Osteoblast (primary cell): ENCODE measurements at regions not wholly inside any gene's neighbourhood (a gene's known extent, or its start where the extent isn't known, plus 50 kb on each side); places are given as distances from the start of the nearest gene placed in this dataset.

ENCODE experiments used
- DNase-seq: peaks from one replicate; pipeline ENCODE4 v3.0.0; 2011; ENCODE audit warnings: low spot score, mixed read lengths; ENCODE audit not compliant: insufficient read length; ENCODE audit errors: missing footprints
- H2AFZ ChIP-seq: 2 replicates; pipeline ENCODE4 v1.6.0; 2011; ENCODE audit warnings: mild to moderate bottlenecking, low read length
- H3K27ac ChIP-seq: 2 replicates; pipeline ENCODE4 v1.5.1; 2011; ENCODE audit warnings: mild to moderate bottlenecking, low read depth, low read length, moderate library complexity
- H3K27me3 ChIP-seq: 2 replicates; pipeline ENCODE4 v1.6.0; 2012; ENCODE audit warnings: mild to moderate bottlenecking, control low read depth, inconsistent platforms, low read length, moderate library complexity; ENCODE audit not compliant: insufficient read depth
- H3K36me3 ChIP-seq: 2 replicates; pipeline ENCODE4 v1.5.1; 2011; ENCODE audit warnings: mild to moderate bottlenecking, low read length, control low read depth, moderate library complexity; ENCODE audit not compliant: insufficient read depth
- H3K4me1 ChIP-seq: 2 replicates; pipeline ENCODE4 v1.5.1; 2011; ENCODE audit warnings: mild to moderate bottlenecking, low read length, control low read depth, moderate library complexity; ENCODE audit not compliant: insufficient read depth
- H3K4me2 ChIP-seq: 2 replicates; pipeline ENCODE4 v1.6.0; 2011; ENCODE audit warnings: mild to moderate bottlenecking, low read length; ENCODE audit not compliant: insufficient read depth
- H3K4me3 ChIP-seq: fragments of 200-600 bp; sonication (generic); 3 replicates; pipeline ENCODE4 v1.5.1; 2012; ENCODE audit warnings: mild to moderate bottlenecking, low read length, inconsistent platforms; ENCODE audit not compliant: insufficient read depth
- H3K79me2 ChIP-seq: 2 replicates; pipeline ENCODE4 v1.6.0; 2012; ENCODE audit warnings: mild to moderate bottlenecking, low read length, control low read depth, inconsistent platforms; ENCODE audit not compliant: insufficient read depth
- H3K9me3 ChIP-seq: 2 replicates; pipeline ENCODE4 v1.5.1; 2011; ENCODE audit warnings: low read depth, low read length, control low read depth
- H4K20me1 ChIP-seq: 2 replicates; pipeline ENCODE4 v1.6.0; 2012; ENCODE audit warnings: mild to moderate bottlenecking, low read length, control low read depth; ENCODE audit not compliant: insufficient read depth
- TF ChIP-seq, protein P1 (sequence below): IDR thresholded peaks from 2 replicates; pipeline ENCODE4 v1.5.1; 2011; ENCODE audit warnings: mild to moderate bottlenecking, low read depth, low read length, moderate library complexity; ENCODE audit errors: extremely low read depth

DNA sequence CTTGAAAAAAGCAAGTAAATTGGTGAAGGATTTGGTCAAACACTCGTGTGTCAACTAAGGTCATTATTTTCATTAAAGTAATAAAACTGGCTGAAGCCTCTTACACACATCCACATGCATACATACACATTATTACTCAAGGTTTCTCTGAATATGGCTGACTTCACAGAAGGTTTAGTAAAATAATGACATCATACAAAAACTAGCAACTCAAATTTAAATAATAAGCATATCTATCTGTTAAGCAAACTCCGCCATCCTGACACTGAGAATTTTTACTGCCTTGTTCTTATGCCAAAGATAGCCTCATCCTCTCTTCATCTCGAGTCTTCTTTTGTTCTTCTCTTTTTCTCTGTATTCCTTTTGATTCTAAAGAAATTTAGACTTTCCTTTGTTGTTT lies 739.1 kb downstream of the GBE1 start:
- no peaks in the 10 kb centered on the region for H3K36me3 ChIP-seq
- no peaks in the 10 kb centered on the region for H4K20me1 ChIP-seq
- no peak overlapping the region for H3K4me3 ChIP-seq
- H3K4me2 ChIP-seq = no peak overlapping the region
- DNase-seq = no peak
- TF ChIP-seq, protein P1, sequence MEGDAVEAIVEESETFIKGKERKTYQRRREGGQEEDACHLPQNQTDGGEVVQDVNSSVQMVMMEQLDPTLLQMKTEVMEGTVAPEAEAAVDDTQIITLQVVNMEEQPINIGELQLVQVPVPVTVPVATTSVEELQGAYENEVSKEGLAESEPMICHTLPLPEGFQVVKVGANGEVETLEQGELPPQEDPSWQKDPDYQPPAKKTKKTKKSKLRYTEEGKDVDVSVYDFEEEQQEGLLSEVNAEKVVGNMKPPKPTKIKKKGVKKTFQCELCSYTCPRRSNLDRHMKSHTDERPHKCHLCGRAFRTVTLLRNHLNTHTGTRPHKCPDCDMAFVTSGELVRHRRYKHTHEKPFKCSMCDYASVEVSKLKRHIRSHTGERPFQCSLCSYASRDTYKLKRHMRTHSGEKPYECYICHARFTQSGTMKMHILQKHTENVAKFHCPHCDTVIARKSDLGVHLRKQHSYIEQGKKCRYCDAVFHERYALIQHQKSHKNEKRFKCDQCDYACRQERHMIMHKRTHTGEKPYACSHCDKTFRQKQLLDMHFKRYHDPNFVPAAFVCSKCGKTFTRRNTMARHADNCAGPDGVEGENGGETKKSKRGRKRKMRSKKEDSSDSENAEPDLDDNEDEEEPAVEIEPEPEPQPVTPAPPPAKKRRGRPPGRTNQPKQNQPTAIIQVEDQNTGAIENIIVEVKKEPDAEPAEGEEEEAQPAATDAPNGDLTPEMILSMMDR = no peak
- H3K4me1 ChIP-seq = no peaks in the 10 kb centered on the region
- no peak overlapping the region for H3K27ac ChIP-seq
- no peaks in the 10 kb centered on the region for H3K27me3 ChIP-seq
- no peaks in the 10 kb centered on the region for H3K79me2 ChIP-seq
- H2AFZ ChIP-seq = no peak overlapping the region
- peaks cover 2% of the 10 kb centered on the region for H3K9me3 ChIP-seq

DNA sequence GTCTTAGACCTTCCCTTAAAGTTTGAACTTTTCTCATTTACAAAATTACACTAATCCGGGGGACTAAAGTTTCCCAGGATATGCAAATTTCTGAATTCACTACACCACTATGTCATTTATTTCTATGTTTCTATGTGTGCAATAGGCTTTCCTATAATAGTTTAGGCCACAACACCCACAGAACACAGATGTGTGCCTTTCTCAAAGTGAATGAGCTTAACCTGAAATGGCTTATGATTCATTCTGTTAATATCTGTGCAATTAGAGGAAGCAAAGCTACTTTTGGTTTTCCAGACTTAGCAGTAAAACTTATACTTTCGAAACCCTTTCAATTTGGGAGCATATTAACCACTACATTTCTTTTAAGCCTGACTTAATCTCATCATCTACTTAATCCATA lies 748.1 kb downstream of the GBE1 start:
- no peak overlapping the region for H2AFZ ChIP-seq
- no peak overlapping the region for H3K27ac ChIP-seq
- H3K36me3 ChIP-seq = no peaks in the 10 kb centered on the region
- no peak for DNase-seq
- H4K20me1 ChIP-seq = no peaks in the 10 kb centered on the region
- TF ChIP-seq, protein P1 = no peak
- no peaks in the 10 kb centered on the region for H3K4me1 ChIP-seq
- H3K9me3 ChIP-seq = peaks cover 3% of the 10 kb centered on the region
- no peak overlapping the region for H3K4me3 ChIP-seq
- no peaks in the 10 kb centered on the region for H3K79me2 ChIP-seq
- H3K4me2 ChIP-seq = no peak overlapping the region
- no peaks in the 10 kb centered on the region for H3K27me3 ChIP-seq

DNA sequence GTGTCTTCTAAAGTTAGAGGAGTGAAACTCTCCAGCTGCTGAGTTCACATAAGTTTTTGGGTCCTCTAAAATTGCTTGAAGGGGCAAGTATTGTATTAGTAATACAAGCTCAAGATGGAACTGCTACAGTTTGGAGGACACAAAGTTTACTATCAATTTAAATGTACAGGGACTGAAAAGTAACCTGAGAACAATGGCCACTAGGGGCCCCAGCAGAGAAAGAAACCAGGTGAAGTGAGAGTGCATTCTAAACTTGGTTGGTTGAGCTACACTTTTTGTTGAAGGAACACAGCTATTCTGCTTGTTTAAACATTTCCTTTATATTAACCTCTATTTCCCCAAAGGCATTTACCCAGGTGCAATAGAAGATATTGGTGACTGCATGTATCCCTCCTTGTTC lies 755.5 kb downstream of the GBE1 start:
- H3K36me3 ChIP-seq = no peaks in the 10 kb centered on the region

DNA sequence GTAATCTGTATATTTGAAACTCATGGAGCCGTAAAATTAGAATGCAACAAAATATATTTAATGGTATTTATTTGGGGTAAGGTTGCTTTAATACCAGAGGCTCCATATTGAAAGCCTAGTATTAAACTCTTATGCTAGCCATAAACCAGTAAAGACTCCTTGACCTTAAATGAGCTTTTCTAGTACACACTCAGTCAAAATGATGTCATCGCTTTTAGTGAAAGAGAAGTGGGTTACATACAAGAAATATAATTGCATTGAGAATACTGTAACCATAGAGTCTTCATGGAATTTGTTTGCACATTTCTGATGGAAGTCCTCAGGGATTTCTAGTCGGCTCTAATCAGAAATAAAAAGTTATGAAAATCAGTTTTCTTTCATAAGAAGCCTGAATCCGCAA lies 757.6 kb downstream of the GBE1 start:
- Histone ChIP-seq H3K4me1 (no peaks in the 10 kb centered on the region), H2AFZ (no peak overlapping the region), H3K4me3 (no peak overlapping the region), H3K36me3 (no peaks in the 10 kb centered on the region), H3K79me2 (no peaks in the 10 kb centered on the region), H4K20me1 (no peaks in the 10 kb centered on the region), H3K27me3 (no peaks in the 10 kb centered on the region), H3K4me2 (no peak overlapping the region), H3K9me3 (no peaks in the 10 kb centered on the region), H3K27ac (no peak overlapping the region)
- DNase-seq = no peak
- TF ChIP-seq, protein P1 = no peak

More for the DNA sequence above, 755.5 kb downstream of the GBE1 start:
- DNase-seq = no peak
- Histone ChIP-seq H3K4me3 (no peak overlapping the region), H3K4me2 (no peak overlapping the region), H3K9me3 (peaks cover 3% of the 10 kb centered on the region), H3K79me2 (no peaks in the 10 kb centered on the region), H4K20me1 (no peaks in the 10 kb centered on the region), H3K4me1 (no peaks in the 10 kb centered on the region), H3K27ac (no peak overlapping the region), H3K27me3 (no peaks in the 10 kb centered on the region), H2AFZ (no peak overlapping the region)
- TF ChIP-seq, protein P1 = no peak
